ENCODE measurements at regions not wholly inside any gene's neighbourhood (a gene's known extent, or its start where the extent isn't known, plus 50 kb on each side); places are given as distances from the start of the nearest gene placed in this dataset.

GRCh38 chr13:34561033-34561432 lies 381.0 kb upstream of the NBEA start:
- no peak for DNase-seq (ENCODE audit: low spot score)

- DNase-seq (ENCODE audit: low spot score) = no peak
Observed at GRCh38 chr13:34567597-34567996, 374.5 kb upstream of the NBEA start.

DNA sequence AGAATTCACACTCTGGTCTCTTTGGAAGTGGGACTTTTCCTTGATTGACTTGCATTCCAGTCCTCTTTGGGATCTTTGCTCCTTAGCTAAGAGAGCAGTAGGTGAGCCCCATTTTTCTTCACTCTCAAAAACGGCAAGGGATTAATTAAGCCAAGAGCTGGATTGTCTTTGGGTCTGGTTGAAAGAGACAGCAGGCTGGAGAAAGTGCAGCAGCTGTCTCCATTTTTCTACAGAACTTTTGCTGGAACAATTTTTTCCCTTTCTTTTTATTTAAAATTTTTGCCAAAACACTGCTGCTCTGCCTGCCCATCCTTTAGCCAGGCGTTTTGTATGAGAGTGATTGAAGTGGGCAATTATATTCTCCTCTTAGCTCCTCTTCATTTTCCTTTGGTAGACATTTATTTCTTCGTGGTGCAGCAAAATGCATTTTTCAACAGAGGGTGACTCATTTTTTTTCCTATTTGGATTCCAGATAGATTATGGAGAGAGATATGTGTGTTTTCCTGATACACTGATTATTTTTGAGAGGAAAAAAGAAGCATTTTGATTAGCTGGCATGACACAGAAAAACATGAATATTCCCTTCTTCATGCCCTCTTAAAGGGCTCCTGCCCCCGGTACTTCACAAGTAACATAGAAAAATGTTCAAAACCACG lies 371.2 kb upstream of the NBEA start:
- no peak for DNase-seq (ENCODE audit: low spot score)

DNA sequence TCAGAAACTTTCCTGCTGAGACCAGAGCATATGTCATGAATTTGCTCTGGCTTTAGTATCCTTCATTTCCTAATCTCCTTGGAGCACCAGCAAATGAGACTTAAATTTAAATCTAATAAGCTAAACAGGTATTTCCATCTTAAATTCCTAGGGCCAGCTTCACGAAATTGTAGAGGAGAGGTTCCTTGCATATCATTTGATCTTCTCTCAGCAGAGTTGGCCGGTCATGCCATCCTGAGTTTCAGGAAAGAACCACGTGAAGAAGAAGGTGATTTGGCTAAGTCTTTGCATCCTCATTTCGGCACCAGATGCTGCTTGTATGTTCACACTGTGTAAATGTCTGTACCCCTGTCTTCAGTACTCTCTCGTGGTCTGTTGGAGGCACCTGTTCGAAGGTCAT lies 370.4 kb upstream of the NBEA start:
- no peak for DNase-seq (ENCODE audit: low spot score)

DNA sequence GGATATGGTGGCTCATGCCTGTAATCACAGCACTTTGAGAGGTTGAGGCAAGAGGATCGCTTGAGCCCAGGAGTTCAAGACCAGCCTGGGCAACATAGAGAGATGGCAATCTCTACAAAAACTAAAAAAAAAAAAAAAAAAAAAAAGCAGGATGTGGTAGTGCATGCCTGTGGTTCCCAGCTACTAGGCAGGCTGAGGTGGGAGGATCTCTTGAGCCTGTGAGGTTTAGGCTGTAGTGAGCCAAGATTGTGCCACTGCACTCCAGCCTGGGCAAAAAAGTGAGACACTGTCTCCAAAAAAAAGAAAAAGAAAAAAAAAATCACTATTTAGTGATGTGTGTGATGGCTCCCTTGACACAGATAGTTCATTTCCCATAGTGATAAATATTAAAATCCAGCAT lies 365.0 kb upstream of the NBEA start:
- no peak for DNase-seq (ENCODE audit: low spot score)

GRCh38 chr13:34578471-34578870 lies 363.6 kb upstream of the NBEA start:
- DNase-seq (ENCODE audit: low spot score) = no peak

DNA sequence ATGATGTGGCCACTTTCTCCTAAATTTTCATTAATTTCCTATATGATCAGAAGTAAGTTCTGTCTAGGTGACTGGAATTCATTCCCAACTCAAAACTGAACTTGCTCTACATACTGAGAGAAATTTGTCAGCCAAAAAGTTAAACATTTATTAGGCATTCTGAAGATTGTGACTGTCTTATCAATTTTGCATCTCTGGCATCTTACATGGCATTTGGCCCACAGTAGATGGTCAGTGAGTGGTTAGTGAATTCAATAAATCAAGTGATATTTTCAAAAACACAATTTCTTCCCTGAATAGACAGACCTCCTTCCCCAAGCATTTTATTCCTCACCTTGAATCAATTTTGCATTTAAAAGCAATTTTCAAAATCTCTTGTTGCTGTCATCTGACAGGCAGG lies 363.2 kb upstream of the NBEA start:
- DNase-seq (ENCODE audit: low spot score) = no peak

- DNase-seq (ENCODE audit: low spot score) = no peak
Observed at GRCh38 chr13:34583181-34583580, 358.9 kb upstream of the NBEA start.

DNA sequence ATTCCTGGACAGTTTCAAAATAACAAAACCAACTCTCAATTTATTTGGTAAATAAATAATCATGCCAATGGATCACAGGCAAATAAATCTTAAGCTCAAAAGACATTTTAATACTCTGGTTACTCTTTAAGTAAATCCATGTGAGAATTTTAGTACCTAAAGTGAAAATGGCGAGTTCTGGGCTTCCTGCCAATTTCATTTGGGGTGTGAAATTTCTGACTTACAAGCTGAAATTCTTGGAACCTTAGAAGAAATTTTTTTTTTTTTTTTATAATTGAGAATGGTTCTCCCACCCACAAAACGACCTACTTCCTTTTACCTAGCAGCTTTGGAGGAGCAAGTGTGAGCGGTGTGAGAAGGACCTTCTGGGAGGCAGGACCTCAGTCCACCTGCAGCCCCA lies 354.5 kb upstream of the NBEA start:
- DNase-seq (ENCODE audit: low spot score) = no peak

GRCh38 chr13:34588362-34588761 lies 353.7 kb upstream of the NBEA start:
- no peak for DNase-seq (ENCODE audit: low spot score)

DNA sequence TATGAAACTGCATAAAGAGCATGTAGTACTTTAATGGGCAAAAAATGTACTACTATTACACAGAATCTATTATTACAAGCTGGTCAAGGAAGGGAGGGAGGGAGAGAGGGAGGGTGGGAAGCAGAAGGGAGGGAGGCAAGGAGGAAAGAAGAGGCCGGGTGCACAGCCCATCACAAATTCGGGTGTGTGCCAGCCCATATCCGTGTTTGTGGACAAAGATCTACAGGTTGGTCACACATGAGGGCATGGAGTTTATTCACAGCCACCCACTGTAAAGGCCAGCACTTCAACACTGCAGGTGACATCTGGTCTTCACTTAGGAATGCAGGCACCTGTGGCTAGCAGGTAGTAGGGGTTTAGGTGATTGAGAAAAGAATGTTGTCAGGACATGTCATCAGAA lies 352.5 kb upstream of the NBEA start:
- DNase-seq (ENCODE audit: low spot score) = no peak

GRCh38 chr13:34591129-34591528 lies 350.9 kb upstream of the NBEA start:
- no peak for DNase-seq (ENCODE audit: low spot score)

GRCh38 chr13:34591900-34592529 lies 350.1 kb upstream of the NBEA start:
- DNase-seq (ENCODE audit: low spot score) = no peak

DNA sequence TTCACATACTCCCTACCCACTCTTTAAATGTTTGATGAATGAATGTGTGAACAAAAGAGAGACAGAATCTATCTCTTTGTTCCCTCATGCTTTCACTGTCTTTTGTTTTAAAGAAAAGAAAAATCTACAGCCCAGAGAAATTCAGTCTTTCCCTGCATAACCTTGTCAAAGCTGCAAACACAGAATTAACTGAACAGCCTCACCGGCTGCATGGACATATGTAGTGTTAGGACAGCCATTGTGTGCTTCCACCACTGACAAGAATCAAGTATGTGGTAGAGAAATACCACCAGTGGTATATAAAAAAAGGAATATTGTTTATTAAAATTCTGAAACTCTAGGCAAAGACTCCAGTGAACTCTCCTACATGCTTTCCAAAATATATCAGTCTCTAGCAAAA lies 348.4 kb upstream of the NBEA start:
- DNase-seq (ENCODE audit: low spot score) = no peak

GRCh38 chr13:34594507-34594906 lies 347.6 kb upstream of the NBEA start:
- DNase-seq (ENCODE audit: low spot score) = no peak

DNA sequence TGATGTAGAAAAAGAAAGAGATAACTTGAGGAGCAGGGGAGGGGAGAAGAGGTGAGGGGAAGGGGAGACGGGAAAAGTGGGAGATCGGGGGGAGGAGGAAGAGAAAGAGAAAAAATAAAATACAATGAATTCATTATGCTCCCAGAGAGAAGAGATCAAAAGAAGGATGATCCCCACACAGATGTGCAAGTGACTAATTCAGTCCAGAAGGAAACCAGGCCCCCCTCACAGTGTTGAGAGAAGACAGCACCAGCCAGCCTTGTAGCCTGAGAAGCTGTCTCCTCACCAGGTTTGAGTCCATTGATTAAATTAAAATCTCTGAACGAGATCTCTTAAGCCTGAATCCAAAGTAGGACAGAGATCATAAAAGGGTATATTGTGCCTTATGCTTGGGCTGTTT lies 333.7 kb upstream of the NBEA start:
- no peak for DNase-seq (ENCODE audit: low spot score)

DNA sequence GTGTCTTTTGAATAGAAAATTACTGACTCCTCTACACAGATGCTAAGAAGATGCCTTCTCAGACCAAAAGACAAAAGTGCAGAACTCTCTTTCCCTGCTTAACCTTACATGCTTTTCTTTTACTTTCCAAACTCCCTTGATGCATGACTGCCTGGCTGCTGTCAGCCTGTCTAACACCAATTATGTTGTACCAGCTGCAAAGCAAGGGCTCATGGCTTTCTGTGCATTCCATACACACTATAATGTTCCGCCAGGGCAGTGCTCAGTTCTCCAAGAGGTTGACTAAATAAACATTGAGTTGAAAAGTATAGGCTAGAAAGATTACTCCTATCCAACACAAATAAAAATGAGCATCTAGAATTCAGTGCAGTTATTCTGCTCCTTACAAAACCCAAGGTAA lies 330.4 kb upstream of the NBEA start:
- DNase-seq (ENCODE audit: low spot score) = no peak

- no peak for DNase-seq (ENCODE audit: low spot score)
Observed at GRCh38 chr13:34617473-34618083, 324.5 kb upstream of the NBEA start.

DNA sequence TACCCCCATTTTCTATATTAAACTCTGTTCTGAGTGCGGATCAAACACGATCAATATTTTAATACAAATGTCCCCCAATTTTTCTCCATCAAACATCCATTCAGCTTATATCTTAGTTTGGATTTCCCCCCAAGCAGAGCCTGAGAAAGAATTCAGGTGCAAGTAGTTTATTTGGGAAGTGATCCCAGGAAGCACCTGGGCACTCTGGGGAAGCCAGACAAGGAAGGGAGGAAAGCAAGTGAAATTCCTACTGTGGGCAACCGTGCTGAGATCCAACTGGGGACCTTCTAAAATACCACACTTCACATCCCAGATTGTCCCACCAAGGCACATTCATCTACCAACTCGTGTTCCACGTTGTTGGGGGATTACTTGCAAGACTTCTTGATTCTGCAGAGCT lies 323.4 kb upstream of the NBEA start:
- DNase-seq (ENCODE audit: low spot score) = no peak

- DNase-seq (ENCODE audit: low spot score) = no peak
Observed at GRCh38 chr13:34619326-34619725, 322.7 kb upstream of the NBEA start.

GRCh38 chr13:34620074-34620850 lies 321.8 kb upstream of the NBEA start:
- no peak for DNase-seq (ENCODE audit: low spot score)

DNA sequence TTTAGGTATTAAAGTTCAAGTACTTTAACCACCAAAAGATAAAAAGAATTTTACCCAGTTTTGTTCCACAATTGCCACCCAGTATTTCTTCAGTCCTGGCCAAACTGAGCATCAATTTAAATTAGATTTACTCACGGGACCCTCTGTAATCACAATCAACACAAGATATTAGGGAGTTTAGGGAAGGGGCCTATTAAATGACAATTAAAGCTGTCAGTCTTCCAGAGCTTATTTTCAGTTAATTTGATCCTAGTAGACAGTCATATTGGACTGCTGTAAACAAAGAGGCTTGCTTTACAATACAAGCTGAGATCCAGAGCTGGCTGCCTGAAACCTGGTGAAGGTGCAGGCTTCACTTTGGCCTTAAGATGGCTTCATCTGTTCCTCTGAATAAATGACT lies 321.2 kb upstream of the NBEA start:
- no peak for DNase-seq (ENCODE audit: low spot score)

GRCh38 chr13:34623331-34623730 lies 318.7 kb upstream of the NBEA start:
- no peak for DNase-seq (ENCODE audit: low spot score)

Data from CD4-positive, alpha-beta T cell treated with Interleukin-15 for 4 hours (primary cell).